CD14-positive monocyte (primary cell): ENCODE measurements at regions not wholly inside any gene's neighbourhood (a gene's known extent, or its start where the extent isn't known, plus 50 kb on each side); places are given as distances from the start of the nearest gene placed in this dataset.
A peak's percentile ranks its signal among the peaks of the same experiment; 100 is the strongest.

Source experiments
- DNase-seq, 3 donors: peaks; one replicate each; pipeline ENCODE4 v3.0.0-alpha.2; 2011 to 2022
- H2AFZ ChIP-seq: 2 replicates; pipeline ENCODE4 v1.6.0; 2012; ENCODE audit warnings: mild to moderate bottlenecking, low read depth, low read length, inconsistent platforms; ENCODE audit not compliant: insufficient read depth, poor library complexity, severe bottlenecking
- H3K27ac ChIP-seq, 2 donors: 1 replicate in 1 of 2; 2 replicates in 1 of 2; pipeline ENCODE4 v1.5.1; 2012 to 2013; ENCODE audit warnings: low read length in 2 of 2, control low read depth in 1 of 2, inconsistent platforms in 1 of 2, low read depth in 1 of 2, mild to moderate bottlenecking in 1 of 2
- H3K27me3 ChIP-seq, 2 donors: one replicate each; pipeline versions ENCODE4 v1.6.0 to v1.6.1; 2011 to 2013; ENCODE audit warnings: low read length in 2 of 2; ENCODE audit not compliant: control insufficient read depth in 2 of 2, insufficient read depth in 2 of 2
- H3K36me3 ChIP-seq, 2 donors: replicated peaks in 1 of 2; 1 replicate in 1 of 2; 2 replicates in 1 of 2; pipeline versions ENCODE4 v1.5.1 to v1.6.1; 2012 to 2013; ENCODE audit warnings: low read length in 2 of 2, control low read depth in 1 of 2, inconsistent platforms in 1 of 2, mild to moderate bottlenecking in 1 of 2; ENCODE audit not compliant: insufficient read depth in 2 of 2, control insufficient read depth in 1 of 2
- H3K4me1 ChIP-seq, 2 donors: 1 replicate in 1 of 2; 2 replicates in 1 of 2; pipeline versions ENCODE4 v1.5.1 to v1.6.1; 2012 to 2013; ENCODE audit warnings: low read length in 2 of 2, control low read depth in 1 of 2, inconsistent platforms in 1 of 2, mild to moderate bottlenecking in 1 of 2, moderate library complexity in 1 of 2; ENCODE audit not compliant: insufficient read depth in 2 of 2, control insufficient read depth in 1 of 2
- H3K4me2 ChIP-seq: replicated peaks from 2 replicates; pipeline ENCODE3; 2012; ENCODE audit warnings: low read length, moderate library complexity, mild to moderate bottlenecking; ENCODE audit not compliant: poor library complexity, severe bottlenecking; ENCODE audit errors: extremely low read depth
- H3K4me3 ChIP-seq, 3 experiments: fragments of 200-600 bp in 1 of 3; sonication (generic) in 1 of 3; replicated peaks in 1 of 3; 1 replicate in 2 of 3; 2 replicates in 1 of 3; pipeline ENCODE4 v1.5.1; 2011 to 2013; ENCODE audit warnings: low read length in 3 of 3, mild to moderate bottlenecking in 3 of 3, control low read depth in 2 of 3, low read depth in 2 of 3, inconsistent platforms in 1 of 3, moderate library complexity in 1 of 3
- H3K79me2 ChIP-seq: 2 replicates; pipeline ENCODE4 v1.6.0; 2012; ENCODE audit warnings: mild to moderate bottlenecking, control low read depth, inconsistent platforms, low read length, moderate library complexity; ENCODE audit not compliant: insufficient read depth
- H3K9ac ChIP-seq: 2 replicates; pipeline ENCODE4 v1.6.0; 2017; ENCODE audit warnings: low read length, mild to moderate bottlenecking; ENCODE audit not compliant: insufficient read depth, poor library complexity, severe bottlenecking
- H3K9me3 ChIP-seq, 2 donors: replicated peaks in 1 of 2; 1 replicate in 1 of 2; 2 replicates in 1 of 2; pipeline versions ENCODE4 v1.5.1 to v1.6.1; 2012 to 2013; ENCODE audit warnings: low read length in 2 of 2, control low read depth in 1 of 2; ENCODE audit not compliant: control insufficient read depth in 1 of 2, insufficient read depth in 1 of 2
- H4K20me1 ChIP-seq: 2 replicates; pipeline ENCODE4 v1.6.0; 2012; ENCODE audit warnings: mild to moderate bottlenecking, low read length, control low read depth, moderate library complexity; ENCODE audit not compliant: insufficient read depth
- H3K27ac Mint-ChIP-seq, 7 donors: one replicate each; pipeline ENCODE4 v1.8.0; 2020; ENCODE audit warnings: mild to moderate bottlenecking in 7 of 7, mixed read lengths in 7 of 7, moderate library complexity in 6 of 7, inconsistent platforms in 2 of 7
- H3K27me3 Mint-ChIP-seq, 3 donors: one replicate each; pipeline ENCODE4 v1.8.0; 2021 to 2022; ENCODE audit warnings: low read depth in 3 of 3, mild to moderate bottlenecking in 3 of 3, mixed read lengths in 3 of 3, moderate library complexity in 3 of 3, inconsistent platforms in 1 of 3
- H3K36me3 Mint-ChIP-seq, 2 donors: one replicate each; pipeline ENCODE4 v1.8.0; 2020; ENCODE audit warnings: mixed read lengths in 2 of 2, inconsistent platforms in 1 of 2, mild to moderate bottlenecking in 1 of 2
- H3K4me1 Mint-ChIP-seq: one replicate; pipeline ENCODE4 v1.8.0; 2020; ENCODE audit warnings: mild to moderate bottlenecking, mixed read lengths
- H3K4me3 Mint-ChIP-seq, 2 donors: one replicate each; pipeline ENCODE4 v1.8.0; 2020; ENCODE audit warnings: mild to moderate bottlenecking in 2 of 2, mixed read lengths in 2 of 2, moderate library complexity in 1 of 2
- H3K9me3 Mint-ChIP-seq, 7 donors: one replicate each; pipeline ENCODE4 v1.8.0; 2020 to 2022; ENCODE audit warnings: mixed read lengths in 7 of 7, mild to moderate bottlenecking in 6 of 7, moderate library complexity in 6 of 7, inconsistent platforms in 2 of 7
- CTCF ChIP-seq: fragments of 200-600 bp; IDR thresholded peaks from one replicate; pipeline ENCODE4 v1.8.0; 2022; ENCODE audit warnings: antibody characterized with exemption, mild to moderate bottlenecking
- WGBS: methylation state at CpG from one replicate; pipeline ENCODE4 v1.1.5; 2013; ENCODE audit warnings: missing lambda C conversion rate; ENCODE audit not compliant: insufficient coverage; 5-methylcytosine and 5-hydroxymethylcytosine counted together
- intact Hi-C, 2 donors: fragments of 100-400 bp; cut with micrococcal nuclease; formaldehyde crosslinking; loops; one replicate each; pipeline versions ENCODE4 v1.15.0 to v1.15.1; 2023

- intact Hi-C loops, result no loop called here
- no peaks in the 10 kb centered on the region for H3K27me3 ChIP-seq
- H3K4me3 ChIP-seq, result no peak overlapping the region
- no peaks in the 10 kb centered on the region for H3K4me1 Mint-ChIP-seq
- no peak overlapping the region for H3K27ac Mint-ChIP-seq
- WGBS, result no CpG with 5 or more reads among the region's 4 CpGs
- H2AFZ ChIP-seq, result no peak overlapping the region
- H3K9me3 ChIP-seq, result peaks cover 9 to 20% of the 10 kb centered on the region in 2 donors
- no peaks in the 10 kb centered on the region for H3K79me2 ChIP-seq
- no peak overlapping the region for H3K9ac ChIP-seq
- no peaks in the 10 kb centered on the region for H3K36me3 Mint-ChIP-seq
- H3K9me3 Mint-ChIP-seq, result peaks cover 6 to 24% (median 15%) of the 10 kb centered on the region in 7 donors
- no peak for DNase-seq
- H4K20me1 ChIP-seq, result no peaks in the 10 kb centered on the region
- no peak overlapping the region for H3K27ac ChIP-seq
- no peaks in the 10 kb centered on the region for H3K36me3 ChIP-seq
- H3K4me2 ChIP-seq, result no peak overlapping the region
- H3K27me3 Mint-ChIP-seq, result peaks cover 0 to 2% (median 1%) of the 10 kb centered on the region in 3 donors
- no peaks in the 10 kb centered on the region for H3K4me1 ChIP-seq
- H3K4me3 Mint-ChIP-seq, result no peak overlapping the region
- no peak for TF ChIP-seq CTCF
These were observed 258.1 kb downstream of the BMP2 start for GRCh38 chr20:7025635-7026034.

- Histone ChIP-seq H3K4me3 (no peak overlapping the region), H3K4me1 (no peaks in the 10 kb centered on the region), H3K36me3 (no peaks in the 10 kb centered on the region), H2AFZ (no peak overlapping the region), H3K27me3 (no peaks in the 10 kb centered on the region), H3K79me2 (no peaks in the 10 kb centered on the region), H4K20me1 (no peaks in the 10 kb centered on the region), H3K27ac (no peak overlapping the region), H3K4me2 (no peak overlapping the region), H3K9ac (no peak overlapping the region), H3K9me3 (no peaks in the 10 kb centered on the region)
- H3K4me1 Mint-ChIP-seq, result no peaks in the 10 kb centered on the region
- WGBS, result 96% methylated on average over 4 of the region's 4 CpGs
- H3K27me3 Mint-ChIP-seq, result peaks cover 0 to 2% (median 1%) of the 10 kb centered on the region in 3 donors
- peaks cover 0 to 3% (median 0%) of the 10 kb centered on the region in 7 donors for H3K9me3 Mint-ChIP-seq
- peak overlapping the region in 1 of 7 donors; percentile 26 for H3K27ac Mint-ChIP-seq
- intact Hi-C loops, result no loop called here
- no peaks in the 10 kb centered on the region for H3K36me3 Mint-ChIP-seq
- DNase-seq, result no peak
- no peak overlapping the region for H3K4me3 Mint-ChIP-seq
- TF ChIP-seq CTCF, result no peak
These were observed 261.5 kb downstream of the BMP2 start for GRCh38 chr20:7029019-7029418.
